SK-N-SH (cell line): ENCODE measurements at regions not wholly inside any gene's neighbourhood (a gene's known extent, or its start where the extent isn't known, plus 50 kb on each side); places are given as distances from the start of the nearest gene placed in this dataset.

ENCODE experiments used
- CTCF ChIA-PET: fragments of 300-600, 350-600 bp; formaldehyde crosslinking; extraction: SDS; loops from one replicate; lab custom pipeline; 2021; lab: Yijun Ruan, JAX
- POLR2A ChIA-PET: fragments of 350-600 bp; sonication (Branson Sonifier 250); formaldehyde crosslinking; extraction: SDS; loops from one replicate; lab custom pipeline; 2020; ENCODE audit warnings: antibody characterized with exemption, inconsistent platforms; lab: Yijun Ruan, JAX
- DNase-seq: peaks from one replicate; pipeline ENCODE4 v3.0.0; 2012
- H2AFZ ChIP-seq: fragments of 200-600 bp; sonication (generic); 2 replicates; pipeline ENCODE4 v1.8.1; 2016; ENCODE audit warnings: antibody characterized with exemption, mild to moderate bottlenecking, low read depth
- H3F3A ChIP-seq: fragments of 200-600 bp; sonication (generic); replicated peaks from 2 replicates; pipeline ENCODE3; 2016; ENCODE audit warnings: antibody characterized with exemption, mild to moderate bottlenecking; ENCODE audit not compliant: insufficient read depth
- H3K27ac ChIP-seq, 2 experiments: fragments of 200-500 bp in 1 of 2; fragments of 200-600 bp in 1 of 2; sonication (Bioruptor generic) in 1 of 2; sonication (generic), shearing (Covaris generic) in 1 of 2; 2 replicates each; pipeline versions ENCODE4 v1.5.1 to v1.6.1; 2014 to 2016; ENCODE audit warnings: low read depth in 2 of 2, inconsistent platforms in 1 of 2, low read length in 1 of 2, mild to moderate bottlenecking in 1 of 2, mixed read lengths in 1 of 2
- H3K27me3 ChIP-seq: fragments of 200-600 bp; sonication (generic), shearing (Covaris generic); 2 replicates; pipeline ENCODE4 v1.6.1; 2016; ENCODE audit warnings: mixed run types; ENCODE audit not compliant: insufficient read depth
- H3K36me3 ChIP-seq, 2 experiments: fragments of 200-500 bp in 1 of 2; fragments of 200-600 bp in 1 of 2; sonication (Bioruptor generic) in 1 of 2; sonication (generic) in 1 of 2; replicated peaks in 1 of 2; 2 replicates each; pipeline versions ENCODE3 to v1.5.1; 2014 to 2016; ENCODE audit warnings: low read length in 1 of 2, mild to moderate bottlenecking in 1 of 2; ENCODE audit not compliant: insufficient read depth in 2 of 2, control insufficient read depth in 1 of 2
- H3K4me1 ChIP-seq, 2 experiments: fragments of 200-500 bp in 1 of 2; fragments of 200-600 bp in 1 of 2; sonication (Bioruptor generic) in 1 of 2; sonication (generic), shearing (Covaris generic) in 1 of 2; 2 replicates each; pipeline versions ENCODE4 v1.5.1 to v1.6.1; 2014 to 2016; ENCODE audit warnings: low read depth in 1 of 2, low read length in 1 of 2, mixed run types in 1 of 2; ENCODE audit not compliant: insufficient read depth in 2 of 2, control insufficient read depth in 1 of 2
- H3K4me2 ChIP-seq: fragments of 200-600 bp; sonication (generic), shearing (Covaris generic); 2 replicates; pipeline ENCODE4 v1.6.1; 2017; ENCODE audit warnings: mixed run types
- H3K4me3 ChIP-seq, 2 experiments: fragments of 200-500 bp in 1 of 2; fragments of 200-600 bp in 1 of 2; sonication (Bioruptor generic) in 1 of 2; sonication (generic), shearing (Covaris generic) in 1 of 2; 2 replicates each; pipeline versions ENCODE4 v1.5.1 to v1.8.1; 2014 to 2016; ENCODE audit warnings: low read depth in 2 of 2, inconsistent platforms in 1 of 2, low read length in 1 of 2, mild to moderate bottlenecking in 1 of 2, mixed read lengths in 1 of 2, moderate library complexity in 1 of 2
- H3K79me2 ChIP-seq: fragments of 200-600 bp; sonication (generic); 2 replicates; pipeline ENCODE4 v1.8.1; 2017; ENCODE audit warnings: mild to moderate bottlenecking; ENCODE audit not compliant: insufficient read depth
- H3K9ac ChIP-seq: fragments of 200-600 bp; sonication (generic); 2 replicates; pipeline ENCODE4 v1.6.1; 2017; ENCODE audit warnings: mixed run types
- H3K9me2 ChIP-seq: fragments of 200-600 bp; sonication (generic); 2 replicates; pipeline ENCODE4 v1.6.1; 2017; ENCODE audit warnings: mixed run types
- H3K9me3 ChIP-seq: fragments of 200-600 bp; sonication (generic); 2 replicates; pipeline ENCODE4 v1.6.1; 2017; ENCODE audit warnings: mixed run types, mild to moderate bottlenecking, moderate library complexity
- H4K20me1 ChIP-seq: fragments of 200-600 bp; sonication (generic); 2 replicates; pipeline ENCODE4 v1.6.1; 2017; ENCODE audit warnings: mild to moderate bottlenecking, mixed run types; ENCODE audit not compliant: insufficient read depth
- CTCF ChIP-seq: fragments of 200-600 bp; sonication (generic); IDR thresholded peaks from 2 replicates; pipeline ENCODE4 v1.6.1; 2017; ENCODE audit warnings: antibody characterized with exemption, mild to moderate bottlenecking, moderate library complexity
- EP300 ChIP-seq, 2 experiments: IDR thresholded peaks; 2 replicates each; pipeline versions ENCODE4 v1.4.0 to v1.6.1; 2012; ENCODE audit warnings: borderline replicate concordance in 1 of 2, low read depth in 1 of 2, low read length in 1 of 2
- FOXM1 ChIP-seq: IDR thresholded peaks from 2 replicates; pipeline ENCODE4 v1.4.0; 2012; ENCODE audit warnings: low read depth, mild to moderate bottlenecking
- IRF3 ChIP-seq: fragments of 150-350 bp; IDR thresholded peaks from 2 replicates; pipeline ENCODE4 v1.6.1; 2016; ENCODE audit warnings: mild to moderate bottlenecking, low read depth, low read length
- MEF2A ChIP-seq: IDR thresholded peaks from 2 replicates; pipeline ENCODE4 v1.4.0; 2012; ENCODE audit warnings: low read depth, borderline replicate concordance
- NFIC ChIP-seq: IDR thresholded peaks from 2 replicates; pipeline ENCODE4 v1.4.0; 2012; ENCODE audit warnings: borderline replicate concordance
- NRF1 ChIP-seq: IDR thresholded peaks from 2 replicates; pipeline ENCODE4 v1.6.1; 2012; ENCODE audit warnings: low read depth, mild to moderate bottlenecking, low read length
- PBX3 ChIP-seq: IDR thresholded peaks from 2 replicates; pipeline ENCODE4; 2012
- RAD21 ChIP-seq: IDR thresholded peaks from 2 replicates; pipeline ENCODE4 v1.6.1; 2012; ENCODE audit warnings: mild to moderate bottlenecking, low read length
- RCOR1 ChIP-seq: fragments of 150-350 bp; IDR thresholded peaks from 2 replicates; pipeline ENCODE4 v1.6.1; 2017; ENCODE audit warnings: antibody characterized with exemption, low read length
- RFX5 ChIP-seq: IDR thresholded peaks from 2 replicates; pipeline ENCODE4 v1.6.1; 2012; ENCODE audit warnings: mild to moderate bottlenecking, improper control_type of control experiment, low read length
- SIN3A ChIP-seq: IDR thresholded peaks from 2 replicates; pipeline ENCODE4 v1.6.1; 2012; ENCODE audit warnings: low read depth, mild to moderate bottlenecking, low read length, moderate library complexity, borderline replicate concordance
- TAF1 ChIP-seq: IDR thresholded peaks from 2 replicates; pipeline ENCODE4 v1.6.1; 2012; ENCODE audit warnings: low read depth, mild to moderate bottlenecking, low read length, moderate library complexity, borderline replicate concordance
- TEAD4 ChIP-seq: IDR thresholded peaks from 2 replicates; pipeline ENCODE4 v1.4.0; 2012; ENCODE audit warnings: mild to moderate bottlenecking, borderline replicate concordance; ENCODE audit not compliant: insufficient read depth
- USF2 ChIP-seq: fragments of 150-350 bp; IDR thresholded peaks from 2 replicates; pipeline ENCODE4 v1.6.1; 2017; ENCODE audit warnings: antibody characterized with exemption, low read length, low read depth, borderline replicate concordance
- ZBTB33 ChIP-seq: IDR thresholded peaks from 2 replicates; pipeline ENCODE4 v1.4.0; 2012; ENCODE audit warnings: low read depth, borderline replicate concordance
- WGBS: methylation state at CpG from one replicate; pipeline ENCODE4 v1.1.6; 2017; ENCODE audit warnings: low lambda C conversion rate; 5-methylcytosine and 5-hydroxymethylcytosine counted together

GRCh38 chr22:47617186-47617585 is 854.7 kb downstream of the TBC1D22A start:
- no peak overlapping the region for H3K27ac ChIP-seq
- no peak for DNase-seq
- WGBS, result 11% methylated on average over 3 of the region's 3 CpGs
- no peaks in the 10 kb centered on the region; the same call in 1 of the 2 replicates for H3K27me3 ChIP-seq
- no peak overlapping the region for H2AFZ ChIP-seq
- H3K9ac ChIP-seq, result no peak overlapping the region
- H3K9me3 ChIP-seq, result no peaks in the 10 kb centered on the region
- ChIA-PET CTCF (no interaction called here), POLR2A (no interaction called here)
- no peak for TF ChIP-seq FOXM1
- no peak for TF ChIP-seq RFX5
- TF ChIP-seq EP300 (IDR thresholded peaks at IDR 0.05; ENCODE audit: borderline replicate concordance in 1 of 2, low read depth in 1 of 2, low read length in 1 of 2), result no peak
- TF ChIP-seq TAF1, result no peak
- no peak for TF ChIP-seq RCOR1
- TF ChIP-seq CTCF, result no peak
- no peak for TF ChIP-seq USF2
- no peak for TF ChIP-seq NRF1
- TF ChIP-seq SIN3A, result no peak
- TF ChIP-seq ZBTB33, result no peak
- TF ChIP-seq NFIC, result no peak
- TF ChIP-seq TEAD4, result no peak
- no peak for TF ChIP-seq MEF2A
- no peak for TF ChIP-seq PBX3
- TF ChIP-seq RAD21, result no peak
- no peak for TF ChIP-seq IRF3
- H3K4me1 ChIP-seq, result no peaks in the 10 kb centered on the region
- H3F3A ChIP-seq, result no peaks in the 10 kb centered on the region
- no peak overlapping the region for H3K4me3 ChIP-seq
- H3K9me2 ChIP-seq, result no peaks in the 10 kb centered on the region
- no peaks in the 10 kb centered on the region for H3K36me3 ChIP-seq
- H4K20me1 ChIP-seq, result no peaks in the 10 kb centered on the region
- H3K79me2 ChIP-seq, result no peaks in the 10 kb centered on the region
- H3K4me2 ChIP-seq, result no peak overlapping the region
